Activated CD8-positive, alpha-beta memory T cell treated with anti-CD3 and anti-CD28 coated beads, Interleukin-2, amount 50 U/mL, for 4 hours (primary cell): ENCODE measurements at regions not wholly inside any gene's neighbourhood (a gene's known extent, or its start where the extent isn't known, plus 50 kb on each side); places are given as distances from the start of the nearest gene placed in this dataset.
"Not testable (repeated sequence)": the region's sequence is repeated elsewhere in the genome, so short reads cannot be mapped to it uniquely, and the experiment has no call there.

Experiments
- DNase-seq: peaks from one replicate; pipeline ENCODE4 v3.0.0-alpha.2; 2020

DNA sequence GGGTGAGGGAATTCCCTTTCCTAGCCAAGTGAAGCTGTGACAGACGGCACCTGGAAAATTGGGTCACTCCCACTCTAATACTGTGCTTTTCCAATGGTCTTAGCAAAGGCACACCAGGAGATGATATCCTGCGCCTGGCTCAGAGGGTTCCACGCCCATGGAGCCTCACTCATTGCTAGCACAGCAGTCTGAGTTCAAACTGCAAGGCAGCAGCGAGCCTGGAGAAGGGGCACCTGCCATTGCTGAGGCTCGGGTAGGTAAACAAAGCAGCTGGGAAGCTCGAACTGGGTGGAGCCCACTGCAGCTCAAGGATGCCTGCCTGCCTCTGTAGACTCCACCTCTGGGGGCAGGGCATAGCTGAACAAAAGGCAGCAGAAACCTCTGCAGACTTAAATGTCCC, 68.9 kb upstream of the LCORL start:
- DNase-seq, result not testable (repeated sequence)

DNA sequence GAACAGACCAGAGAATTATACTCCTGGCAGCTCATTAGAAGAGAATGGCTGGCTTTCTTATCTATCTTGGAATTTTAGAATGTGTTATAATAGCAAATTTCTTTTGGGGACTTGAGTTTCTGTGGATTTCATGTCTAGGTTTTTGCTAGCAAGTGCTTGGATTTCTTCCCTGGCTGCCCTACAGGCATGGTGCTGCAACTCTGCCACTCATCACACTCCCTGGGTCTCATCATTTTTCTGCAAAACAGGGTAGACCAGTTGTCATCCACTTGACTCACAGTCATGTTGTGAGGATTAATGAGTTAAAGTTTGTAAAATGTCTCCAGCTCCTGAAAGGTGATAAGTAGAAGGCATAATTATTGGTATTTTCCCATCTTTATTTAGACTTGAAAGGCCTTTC, 60.7 kb upstream of the LCORL start:
- DNase-seq, result no peak

DNA sequence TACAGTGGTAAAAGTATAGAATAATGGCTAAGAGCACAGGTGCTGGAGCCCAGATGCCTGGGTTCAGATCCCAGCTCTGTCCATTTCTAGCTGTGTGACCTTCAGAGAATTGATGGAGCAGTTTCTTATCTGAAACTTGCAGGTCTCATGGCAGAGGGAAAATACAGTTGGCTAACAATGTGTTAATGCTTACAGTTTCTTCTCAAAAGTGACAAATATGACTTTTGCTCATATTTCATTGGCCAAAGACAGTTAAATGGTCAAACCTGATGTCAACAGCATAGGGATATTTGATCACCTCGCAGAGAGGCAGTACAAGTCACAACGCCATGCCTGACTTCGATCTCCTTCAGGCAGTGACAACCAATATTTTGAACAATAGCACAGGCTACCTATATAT, 60.2 kb upstream of the LCORL start:
- no peak for DNase-seq

DNA sequence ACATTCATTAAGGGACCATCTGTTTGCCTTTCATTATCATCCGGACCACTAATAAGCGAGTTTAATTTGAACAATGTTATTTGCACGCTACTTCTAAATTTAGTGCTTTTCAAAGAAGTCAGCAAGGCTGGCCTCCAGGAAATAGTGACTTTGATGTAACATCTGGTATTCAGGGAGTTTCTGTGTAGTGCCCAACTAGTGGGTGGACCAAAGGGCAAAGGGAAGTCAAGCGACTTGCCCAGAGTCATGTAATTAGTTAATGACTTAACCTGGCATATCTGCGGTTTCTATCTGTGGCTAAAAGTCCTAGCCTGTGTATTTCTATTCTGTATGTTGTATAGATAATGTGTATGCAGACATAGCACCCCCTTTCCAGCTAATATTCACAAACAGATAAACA, 56.3 kb upstream of the LCORL start:
- no peak for DNase-seq

DNA sequence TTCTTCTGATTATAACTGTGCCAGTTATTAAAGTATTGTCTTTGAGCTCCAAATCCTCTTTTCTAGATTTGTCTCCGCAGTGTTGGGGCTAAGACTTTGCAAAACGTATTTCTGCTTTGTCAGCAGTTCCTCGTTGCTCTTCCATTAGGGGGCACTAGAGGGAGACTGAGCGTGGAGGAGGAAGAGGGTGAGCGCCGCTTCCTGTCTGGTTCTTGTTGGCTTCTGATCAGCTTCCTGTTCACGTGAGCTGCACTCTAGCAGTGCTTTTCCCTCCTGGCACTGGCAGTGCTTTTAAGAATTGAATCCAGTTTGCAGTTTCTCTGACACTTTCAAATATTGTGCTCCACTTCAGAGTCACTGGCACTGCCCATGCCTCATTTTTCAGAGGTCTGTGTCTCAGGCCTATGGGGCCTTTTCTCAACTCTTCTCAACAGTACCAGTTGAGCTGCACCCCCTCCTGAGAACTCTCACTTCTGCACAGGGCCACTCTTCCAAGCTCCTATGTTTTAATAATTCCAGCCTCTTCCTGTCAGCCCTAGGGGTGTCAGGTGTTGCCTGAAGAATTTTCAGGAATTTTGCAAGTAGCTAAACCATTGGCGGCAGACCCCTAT, 54.4 kb upstream of the LCORL start:
- no peak for DNase-seq

DNA sequence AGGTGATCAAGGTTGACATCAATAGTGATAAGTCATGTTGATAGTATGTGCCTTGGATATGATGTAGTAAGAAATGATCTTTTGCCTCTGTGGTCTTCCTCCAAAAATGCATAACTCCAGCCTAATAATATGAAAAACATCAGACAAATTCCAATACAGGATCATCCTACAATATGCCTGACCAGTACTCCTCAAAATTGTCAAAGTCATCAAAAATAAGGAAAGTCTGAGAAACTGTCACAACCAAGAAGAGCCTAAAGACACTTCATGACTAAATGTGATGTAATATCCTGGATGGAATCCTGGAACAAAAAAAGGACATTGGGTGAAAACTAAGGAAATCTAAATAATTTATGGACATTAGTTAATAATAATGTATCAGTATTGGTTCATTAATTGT, 50.3 kb upstream of the LCORL start:
- DNase-seq, result no peak
